Hepatocyte (in vitro differentiated cells): ENCODE measurements at regions not wholly inside any gene's neighbourhood (a gene's known extent, or its start where the extent isn't known, plus 50 kb on each side); places are given as distances from the start of the nearest gene placed in this dataset.

Experiments
- DNase-seq: peaks from one replicate; pipeline ENCODE4 v3.0.0-alpha.2; 2016; ENCODE audit warnings: low spot score
- H2AFZ ChIP-seq: fragments of 200-600 bp; sonication (generic); 2 replicates; pipeline ENCODE4 v1.6.0; 2016; ENCODE audit warnings: antibody characterized with exemption, mild to moderate bottlenecking
- H3K27ac ChIP-seq: fragments of 200-600 bp; sonication (generic); 2 replicates; pipeline ENCODE4 v1.5.1; 2016; ENCODE audit warnings: mild to moderate bottlenecking
- H3K27me3 ChIP-seq: fragments of 200-600 bp; sonication (generic); 2 replicates; pipeline ENCODE4 v1.6.1; 2016
- H3K36me3 ChIP-seq: fragments of 200-600 bp; sonication (generic); replicated peaks from 2 replicates; pipeline ENCODE4 v1.5.1; 2016; ENCODE audit warnings: low read depth; ENCODE audit not compliant: insufficient read depth
- H3K4me1 ChIP-seq: fragments of 200-600 bp; sonication (generic); 2 replicates; pipeline ENCODE4 v1.5.1; 2016; ENCODE audit warnings: mild to moderate bottlenecking, moderate library complexity; ENCODE audit not compliant: insufficient read depth
- H3K4me2 ChIP-seq: fragments of 200-600 bp; sonication (generic); 2 replicates; pipeline ENCODE4 v1.6.0; 2016
- H3K4me3 ChIP-seq: fragments of 200-600 bp; sonication (generic); 2 replicates; pipeline ENCODE4 v1.5.1; 2016; ENCODE audit warnings: mild to moderate bottlenecking
- H3K79me2 ChIP-seq: fragments of 200-600 bp; sonication (generic); 2 replicates; pipeline ENCODE4 v1.6.0; 2017; ENCODE audit warnings: mild to moderate bottlenecking
- H3K9me2 ChIP-seq: fragments of 200-600 bp; sonication (generic); replicated peaks from 2 replicates; pipeline ENCODE4 v1.6.0; 2017; ENCODE audit warnings: mild to moderate bottlenecking; ENCODE audit not compliant: insufficient read depth
- H3K9me3 ChIP-seq: fragments of 200-600 bp; sonication (generic); 2 replicates; pipeline ENCODE4 v1.5.1; 2016; ENCODE audit warnings: low read depth, mild to moderate bottlenecking
- H4K20me1 ChIP-seq: fragments of 200-600 bp; sonication (generic); 2 replicates; pipeline ENCODE4 v1.6.0; 2016; ENCODE audit warnings: mild to moderate bottlenecking; ENCODE audit not compliant: insufficient read depth, poor library complexity, severe bottlenecking
- CTCF ChIP-seq: fragments of 200-600 bp; sonication (generic); IDR thresholded peaks from 2 replicates; pipeline ENCODE4 v1.5.1; 2016; ENCODE audit warnings: antibody characterized with exemption, mild to moderate bottlenecking; ENCODE audit not compliant: poor library complexity
- EZH2 ChIP-seq: fragments of 200-600 bp; sonication (generic); IDR thresholded peaks from 2 replicates; pipeline ENCODE4 v1.6.1; 2016; ENCODE audit warnings: antibody characterized with exemption, mild to moderate bottlenecking, borderline replicate concordance
- EZH2phosphoT487 ChIP-seq: fragments of 200-600 bp; sonication (generic); IDR thresholded peaks from one replicate; pipeline ENCODE4 v1.6.1; 2018; ENCODE audit warnings: antibody characterized with exemption, mild to moderate bottlenecking, low read depth, moderate library complexity; ENCODE audit not compliant: unreplicated experiment, severe bottlenecking
- WGBS: methylation state at CpG from one replicate; pipeline ENCODE4 v1.1.6; 2016; ENCODE audit warnings: low lambda C conversion rate; ENCODE audit errors: missing lambda C conversion rate; 5-methylcytosine and 5-hydroxymethylcytosine counted together

- 17% methylated on average over 2 of the region's 2 CpGs for WGBS
- TF ChIP-seq EZH2 (no peak), CTCF (no peak), EZH2phosphoT487 (no peak)
- peaks cover 4% of the 10 kb centered on the region for H3K4me1 ChIP-seq
- no peaks in the 10 kb centered on the region for H3K9me3 ChIP-seq
- H3K27me3 ChIP-seq = no peaks in the 10 kb centered on the region
- no peak overlapping the region for H3K4me3 ChIP-seq
- H3K4me2 ChIP-seq = no peak overlapping the region
- H3K36me3 ChIP-seq = no peaks in the 10 kb centered on the region
- DNase-seq = no peak
- H3K9me2 ChIP-seq = no peaks in the 10 kb centered on the region
- no peaks in the 10 kb centered on the region for H4K20me1 ChIP-seq
- no peak overlapping the region for H2AFZ ChIP-seq
- H3K27ac ChIP-seq = peak overlapping the region; percentile 29
- H3K79me2 ChIP-seq = no peaks in the 10 kb centered on the region
These were observed 184.7 kb downstream of the MID1IP1 start for GRCh38 chrX:38985945-38986344.

- no peaks in the 10 kb centered on the region for H4K20me1 ChIP-seq
- no peak for DNase-seq
- H2AFZ ChIP-seq = no peak overlapping the region
- H3K27ac ChIP-seq = peak overlapping the region; percentile 29
- TF ChIP-seq CTCF = no peak
- TF ChIP-seq EZH2phosphoT487 = no peak
- TF ChIP-seq EZH2 = no peak
- 56% methylated on average over 3 of the region's 3 CpGs for WGBS
- H3K4me1 ChIP-seq = peaks cover 4% of the 10 kb centered on the region
- no peaks in the 10 kb centered on the region for H3K36me3 ChIP-seq
- H3K79me2 ChIP-seq = no peaks in the 10 kb centered on the region
- H3K4me2 ChIP-seq = no peak overlapping the region
- H3K27me3 ChIP-seq = no peaks in the 10 kb centered on the region
- H3K9me3 ChIP-seq = no peaks in the 10 kb centered on the region
- no peak overlapping the region for H3K4me3 ChIP-seq
- H3K9me2 ChIP-seq = no peaks in the 10 kb centered on the region
These were observed 185.3 kb downstream of the MID1IP1 start for GRCh38 chrX:38986586-38986985.

- Histone ChIP-seq H3K79me2 (no peaks in the 10 kb centered on the region), H3K4me2 (no peak overlapping the region), H3K27ac (no peak overlapping the region), H2AFZ (no peak overlapping the region), H3K4me3 (no peak overlapping the region), H3K27me3 (no peaks in the 10 kb centered on the region), H3K9me3 (no peaks in the 10 kb centered on the region), H3K4me1 (peaks cover 4% of the 10 kb centered on the region), H3K9me2 (no peaks in the 10 kb centered on the region), H3K36me3 (no peaks in the 10 kb centered on the region), H4K20me1 (no peaks in the 10 kb centered on the region)
- DNase-seq = no peak
- 51% methylated on average over 4 of the region's 4 CpGs for WGBS
- no peak for TF ChIP-seq CTCF
These were observed 186.0 kb downstream of the MID1IP1 start for GRCh38 chrX:38987198-38987651.

GRCh38 chrX:38988301-38988700, 187.0 kb downstream of the MID1IP1 start:
- Histone ChIP-seq H3K9me3 (no peaks in the 10 kb centered on the region), H3K36me3 (no peaks in the 10 kb centered on the region), H3K4me1 (peaks cover 4% of the 10 kb centered on the region), H2AFZ (no peak overlapping the region), H3K27ac (no peak overlapping the region), H3K9me2 (no peaks in the 10 kb centered on the region), H3K79me2 (no peaks in the 10 kb centered on the region), H3K4me2 (no peak overlapping the region), H3K27me3 (no peaks in the 10 kb centered on the region), H4K20me1 (no peaks in the 10 kb centered on the region), H3K4me3 (no peak overlapping the region)
- WGBS = 81% methylated on average over 2 of the region's 2 CpGs
- TF ChIP-seq EZH2 (no peak), CTCF (no peak), EZH2phosphoT487 (no peak)
- no peak for DNase-seq
